ENCODE measurements at regions not wholly inside any gene's neighbourhood (a gene's known extent, or its start where the extent isn't known, plus 50 kb on each side); places are given as distances from the start of the nearest gene placed in this dataset.

GRCh38 chr16:79302731-79303130 lies 297.8 kb downstream of the MAF start:
- WGBS (ENCODE audit: extremely low coverage, insufficient coverage, insufficient read length), result no CpG with 5 or more reads among the region's 7 CpGs
- Histone ChIP-seq H3K14ac (ENCODE audit: low read length) (no peak overlapping the region), H3K23ac (ENCODE audit: low read length) (no peak overlapping the region), H3K9ac (ENCODE audit: low read length) (no peak overlapping the region), H3K79me2 (ENCODE audit: control insufficient read depth, insufficient read depth, low read length, poor library complexity) (no peaks in the 10 kb centered on the region), H3K9me3 (ENCODE audit: insufficient read depth, low read depth, low read length) (no peaks in the 10 kb centered on the region), H3K27me3 (ENCODE audit: insufficient read depth, low read length) (no peaks in the 10 kb centered on the region), H2BK12ac (ENCODE audit: low read length) (no peak overlapping the region), H3K4me1 (ENCODE audit: control insufficient read depth in 1 of 2, insufficient read depth in 2 of 2, low read length in 2 of 2) (peaks cover 0 to 8% of the 10 kb centered on the region in 2 experiments), H2AFZ (ENCODE audit: insufficient read depth, low read length, poor library complexity) (no peak overlapping the region), H2BK120ac (ENCODE audit: insufficient read depth, low read length, poor library complexity) (no peak overlapping the region), H3K79me1 (ENCODE audit: low read length) (no peaks in the 10 kb centered on the region), H3K4me3 (ENCODE audit: low read depth, low read length) (no peak overlapping the region), H4K8ac (ENCODE audit: low read depth, low read length) (no peak overlapping the region), H3K27ac (ENCODE audit: low read depth, low read length) (no peak overlapping the region), H2AK5ac (ENCODE audit: low read length) (no peak overlapping the region), H4K91ac (ENCODE audit: low read depth, low read length) (no peak overlapping the region), H2BK5ac (ENCODE audit: low read depth, low read length, poor library complexity) (no peak overlapping the region), H3K18ac (ENCODE audit: low read length) (no peak overlapping the region), H4K12ac (ENCODE audit: low read depth, low read length) (no peak overlapping the region), H3K4ac (ENCODE audit: low read depth, low read length) (no peak overlapping the region), H3K36me3 (ENCODE audit: control insufficient read depth in 1 of 2, insufficient read depth in 2 of 2, low read length in 2 of 2) (no peaks in the 10 kb centered on the region), H3K4me2 (ENCODE audit: low read length) (no peak overlapping the region)
- DNase-seq, result no peak

- H2BK5ac ChIP-seq (ENCODE audit: low read depth, low read length, poor library complexity), result no peak overlapping the region
- H3K4me1 ChIP-seq (ENCODE audit: control insufficient read depth in 1 of 2, insufficient read depth in 2 of 2, low read length in 2 of 2), result peaks cover 0 to 8% of the 10 kb centered on the region in 2 experiments
- H3K23ac ChIP-seq (ENCODE audit: low read length), result no peak overlapping the region
- no peak overlapping the region for H3K4me2 ChIP-seq (ENCODE audit: low read length)
- no peak overlapping the region for H2BK120ac ChIP-seq (ENCODE audit: insufficient read depth, low read length, poor library complexity)
- H3K18ac ChIP-seq (ENCODE audit: low read length), result no peak overlapping the region
- no peak overlapping the region for H2AFZ ChIP-seq (ENCODE audit: insufficient read depth, low read length, poor library complexity)
- no peak overlapping the region for H3K27ac ChIP-seq (ENCODE audit: low read depth, low read length)
- no peak for DNase-seq
- no peaks in the 10 kb centered on the region for H3K27me3 ChIP-seq (ENCODE audit: insufficient read depth, low read length)
- H2AK5ac ChIP-seq (ENCODE audit: low read length), result no peak overlapping the region
- H3K79me1 ChIP-seq (ENCODE audit: low read length), result no peaks in the 10 kb centered on the region
- H3K36me3 ChIP-seq (ENCODE audit: control insufficient read depth in 1 of 2, insufficient read depth in 2 of 2, low read length in 2 of 2), result no peaks in the 10 kb centered on the region
- no peaks in the 10 kb centered on the region for H3K79me2 ChIP-seq (ENCODE audit: control insufficient read depth, insufficient read depth, low read length, poor library complexity)
- no peaks in the 10 kb centered on the region for H3K9me3 ChIP-seq (ENCODE audit: insufficient read depth, low read depth, low read length)
- no peak overlapping the region for H4K91ac ChIP-seq (ENCODE audit: low read depth, low read length)
- no CpG with 5 or more reads among the region's 12 CpGs for WGBS (ENCODE audit: extremely low coverage, insufficient coverage, insufficient read length)
- H3K14ac ChIP-seq (ENCODE audit: low read length), result no peak overlapping the region
- H4K8ac ChIP-seq (ENCODE audit: low read depth, low read length), result no peak overlapping the region
- no peak overlapping the region for H3K4me3 ChIP-seq (ENCODE audit: low read depth, low read length)
- no peak overlapping the region for H3K9ac ChIP-seq (ENCODE audit: low read length)
- no peak overlapping the region for H2BK12ac ChIP-seq (ENCODE audit: low read length)
- H4K12ac ChIP-seq (ENCODE audit: low read depth, low read length), result no peak overlapping the region
- no peak overlapping the region for H3K4ac ChIP-seq (ENCODE audit: low read depth, low read length)
These were observed 299.5 kb downstream of the MAF start for GRCh38 chr16:79301051-79301450.

DNA sequence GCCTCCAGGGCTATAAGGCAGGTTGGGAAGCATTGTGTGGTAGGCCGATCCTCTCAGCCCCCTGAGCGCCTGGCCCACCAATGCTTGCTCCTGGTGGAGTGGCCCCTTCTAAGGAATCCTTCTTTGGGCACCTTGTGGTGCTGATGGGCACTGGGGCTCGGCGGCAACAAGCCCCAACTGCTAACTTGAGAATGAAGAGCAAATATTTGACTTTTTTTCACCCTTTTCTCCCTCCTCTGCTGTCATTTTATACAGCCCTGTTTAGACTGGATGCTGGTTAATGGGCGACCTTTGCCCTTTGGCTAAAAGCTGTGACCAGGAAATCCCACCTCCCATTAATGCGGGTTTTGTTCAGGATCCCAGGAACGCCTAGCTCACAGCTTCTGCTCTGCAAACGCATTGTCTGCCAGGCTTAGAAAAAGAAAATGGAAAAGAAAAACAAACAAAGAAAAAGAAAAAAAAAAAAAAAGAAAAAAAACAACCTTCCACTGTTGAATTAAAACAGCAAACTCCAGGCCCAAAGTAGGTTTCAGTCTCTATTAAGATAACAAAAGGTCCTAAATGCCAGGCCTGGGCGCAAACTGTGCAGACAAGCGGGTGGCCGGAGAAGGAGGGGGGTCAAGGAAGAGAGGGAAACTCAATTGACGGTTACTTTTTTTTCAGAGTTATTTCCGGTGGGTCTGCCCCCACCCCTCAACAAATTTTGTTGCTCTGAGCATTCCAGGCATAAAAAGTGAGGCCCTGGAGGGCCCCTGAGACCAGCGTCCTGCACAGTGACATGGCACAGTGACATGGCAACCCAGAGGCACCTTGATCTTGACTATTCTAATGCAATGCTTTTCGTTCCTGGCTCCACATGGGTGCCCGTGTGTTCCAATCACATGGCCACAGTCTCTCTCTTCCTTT lies 301.4 kb downstream of the MAF start:
- Histone ChIP-seq H4K8ac (ENCODE audit: low read depth, low read length) (no peak overlapping the region), H3K18ac (ENCODE audit: low read length) (no peak overlapping the region)

DNA sequence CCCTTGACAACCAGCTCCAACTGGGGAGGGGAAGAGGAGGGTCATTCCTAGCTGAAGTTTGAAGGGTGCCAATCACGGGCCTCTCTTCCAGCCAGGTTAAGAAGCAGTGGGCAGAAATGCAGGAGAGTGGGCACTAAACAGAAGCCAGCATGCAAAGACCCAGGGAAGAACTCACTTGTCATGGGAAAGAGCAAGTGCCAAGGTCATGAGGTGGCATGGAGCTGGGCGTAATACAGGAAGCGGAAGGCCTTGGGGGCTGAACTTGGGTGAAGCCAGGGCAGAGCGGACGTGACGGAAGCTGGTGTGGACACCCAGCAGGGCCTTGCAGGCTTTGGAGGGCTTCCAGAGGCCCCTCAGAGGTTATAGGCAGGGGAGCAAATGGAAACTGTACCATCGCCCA lies 302.1 kb downstream of the MAF start:
- no CpG with 5 or more reads among the region's 7 CpGs for WGBS (ENCODE audit: extremely low coverage, insufficient coverage, insufficient read length)

More for the DNA sequence above, 301.4 kb downstream of the MAF start:
- DNase-seq, result no peak
- H2BK12ac ChIP-seq (ENCODE audit: low read length), result no peak overlapping the region
- H3K9me3 ChIP-seq (ENCODE audit: insufficient read depth, low read depth, low read length), result no peaks in the 10 kb centered on the region
- no peak overlapping the region for H3K4ac ChIP-seq (ENCODE audit: low read depth, low read length)
- no peak overlapping the region for H3K4me2 ChIP-seq (ENCODE audit: low read length)
- no peaks in the 10 kb centered on the region for H3K79me1 ChIP-seq (ENCODE audit: low read length)
- peaks cover 0 to 9% of the 10 kb centered on the region in 2 experiments for H3K4me1 ChIP-seq (ENCODE audit: control insufficient read depth in 1 of 2, insufficient read depth in 2 of 2, low read length in 2 of 2)
- no peak overlapping the region for H4K91ac ChIP-seq (ENCODE audit: low read depth, low read length)
- no peak overlapping the region for H3K27ac ChIP-seq (ENCODE audit: low read depth, low read length)
- H3K23ac ChIP-seq (ENCODE audit: low read length), result no peak overlapping the region
- no peak overlapping the region for H4K12ac ChIP-seq (ENCODE audit: low read depth, low read length)
- no peak overlapping the region for H2AFZ ChIP-seq (ENCODE audit: insufficient read depth, low read length, poor library complexity)
- no CpG with 5 or more reads among the region's 16 CpGs for WGBS (ENCODE audit: extremely low coverage, insufficient coverage, insufficient read length)
- H3K14ac ChIP-seq (ENCODE audit: low read length), result no peak overlapping the region
- H3K36me3 ChIP-seq (ENCODE audit: control insufficient read depth in 1 of 2, insufficient read depth in 2 of 2, low read length in 2 of 2), result no peaks in the 10 kb centered on the region
- H3K4me3 ChIP-seq (ENCODE audit: low read depth, low read length), result no peak overlapping the region
- no peak overlapping the region for H3K9ac ChIP-seq (ENCODE audit: low read length)
- H2BK120ac ChIP-seq (ENCODE audit: insufficient read depth, low read length, poor library complexity), result no peak overlapping the region
- H2BK5ac ChIP-seq (ENCODE audit: low read depth, low read length, poor library complexity), result no peak overlapping the region
- H3K27me3 ChIP-seq (ENCODE audit: insufficient read depth, low read length), result no peaks in the 10 kb centered on the region
- no peak overlapping the region for H2AK5ac ChIP-seq (ENCODE audit: low read length)
- no peaks in the 10 kb centered on the region for H3K79me2 ChIP-seq (ENCODE audit: control insufficient read depth, insufficient read depth, low read length, poor library complexity)

More for the DNA sequence above, 302.1 kb downstream of the MAF start:
- H3K9ac ChIP-seq (ENCODE audit: low read length), result no peak overlapping the region
- H3K4me3 ChIP-seq (ENCODE audit: low read depth, low read length), result no peak overlapping the region
- H2BK120ac ChIP-seq (ENCODE audit: insufficient read depth, low read length, poor library complexity), result no peak overlapping the region
- no peak overlapping the region for H4K91ac ChIP-seq (ENCODE audit: low read depth, low read length)
- no peaks in the 10 kb centered on the region for H3K36me3 ChIP-seq (ENCODE audit: control insufficient read depth in 1 of 2, insufficient read depth in 2 of 2, low read length in 2 of 2)
- H3K4me2 ChIP-seq (ENCODE audit: low read length), result no peak overlapping the region
- H3K79me2 ChIP-seq (ENCODE audit: control insufficient read depth, insufficient read depth, low read length, poor library complexity), result no peaks in the 10 kb centered on the region
- H3K79me1 ChIP-seq (ENCODE audit: low read length), result no peaks in the 10 kb centered on the region
- no peak overlapping the region for H4K8ac ChIP-seq (ENCODE audit: low read depth, low read length)
- no peak overlapping the region for H2BK5ac ChIP-seq (ENCODE audit: low read depth, low read length, poor library complexity)
- H3K4ac ChIP-seq (ENCODE audit: low read depth, low read length), result no peak overlapping the region
- H3K14ac ChIP-seq (ENCODE audit: low read length), result no peak overlapping the region
- no peaks in the 10 kb centered on the region for H3K9me3 ChIP-seq (ENCODE audit: insufficient read depth, low read depth, low read length)
- no peak overlapping the region for H3K23ac ChIP-seq (ENCODE audit: low read length)
- no peak overlapping the region for H4K12ac ChIP-seq (ENCODE audit: low read depth, low read length)
- DNase-seq, result no peak
- no peak overlapping the region for H2AFZ ChIP-seq (ENCODE audit: insufficient read depth, low read length, poor library complexity)
- no peak overlapping the region for H3K27ac ChIP-seq (ENCODE audit: low read depth, low read length)
- no peak overlapping the region for H3K18ac ChIP-seq (ENCODE audit: low read length)
- H3K4me1 ChIP-seq (ENCODE audit: control insufficient read depth in 1 of 2, insufficient read depth in 2 of 2, low read length in 2 of 2), result peaks cover 0 to 9% of the 10 kb centered on the region in 2 experiments
- no peaks in the 10 kb centered on the region for H3K27me3 ChIP-seq (ENCODE audit: insufficient read depth, low read length)
- no peak overlapping the region for H2AK5ac ChIP-seq (ENCODE audit: low read length)
- H2BK12ac ChIP-seq (ENCODE audit: low read length), result no peak overlapping the region

Measured in trophoblast cell (in vitro differentiated cells and primary cell).